HG02623 (cell line): ENCODE measurements at regions not wholly inside any gene's neighbourhood (a gene's known extent, or its start where the extent isn't known, plus 50 kb on each side); places are given as distances from the start of the nearest gene placed in this dataset.

Source experiments
- ATAC-seq: cut with Tn5 transposase; IDR thresholded peaks from one replicate; pipeline ENCODE4 v1.9.1; 2021; ENCODE audit warnings: moderate library complexity; ENCODE audit not compliant: unreplicated experiment

DNA sequence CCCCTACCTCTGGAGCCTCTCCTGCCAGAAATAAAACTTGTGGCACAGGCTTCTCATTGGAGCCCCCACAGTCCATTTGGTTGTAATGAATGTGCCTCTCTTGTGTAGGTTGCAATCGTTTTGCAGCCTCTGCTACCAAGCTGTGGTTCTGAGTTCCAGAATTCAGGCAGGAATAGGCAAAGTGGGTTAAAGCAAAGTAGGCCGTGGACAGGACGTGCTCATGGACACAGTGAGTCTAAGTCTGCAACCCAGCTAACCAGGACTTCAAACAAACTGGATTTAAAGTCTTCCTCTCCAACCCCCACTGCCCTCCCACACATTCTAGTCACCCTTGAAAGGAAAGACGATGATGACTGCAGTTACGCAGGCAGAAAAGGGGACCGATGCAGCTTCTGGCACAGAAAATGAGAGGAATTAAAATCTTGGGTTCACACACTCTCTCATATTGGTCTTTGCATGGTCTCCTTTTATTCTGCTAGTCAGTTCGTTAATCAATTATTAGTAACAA, 260.0 kb downstream of the PIK3R1 start:
- no peak for ATAC-seq

DNA sequence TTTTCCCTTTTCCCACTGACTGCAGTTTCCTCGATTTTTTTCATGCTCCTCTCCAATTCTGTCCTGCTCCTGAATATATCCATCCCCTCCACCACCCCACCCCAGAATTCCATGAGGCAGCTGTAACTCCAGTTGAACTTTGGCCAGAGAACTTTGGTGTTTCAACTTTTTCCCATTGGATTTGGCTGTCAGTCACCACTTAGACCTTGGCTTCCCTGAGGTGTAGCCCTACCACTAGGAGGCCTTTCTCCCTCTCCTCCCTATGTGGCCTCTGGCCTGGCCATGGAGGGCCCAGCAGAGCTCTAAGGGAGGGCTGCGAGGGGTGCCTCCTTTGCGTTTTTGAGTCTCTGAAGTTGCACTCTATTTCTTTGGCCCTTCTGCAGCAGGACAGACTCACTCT, 261.3 kb downstream of the PIK3R1 start:
- no peak for ATAC-seq

- ATAC-seq: no peak
Measured at GRCh38 chr5:68478301-68479095, 262.9 kb downstream of the PIK3R1 start.

- no peak for ATAC-seq
Measured at GRCh38 chr5:68479524-68479923, 264.0 kb downstream of the PIK3R1 start.

DNA sequence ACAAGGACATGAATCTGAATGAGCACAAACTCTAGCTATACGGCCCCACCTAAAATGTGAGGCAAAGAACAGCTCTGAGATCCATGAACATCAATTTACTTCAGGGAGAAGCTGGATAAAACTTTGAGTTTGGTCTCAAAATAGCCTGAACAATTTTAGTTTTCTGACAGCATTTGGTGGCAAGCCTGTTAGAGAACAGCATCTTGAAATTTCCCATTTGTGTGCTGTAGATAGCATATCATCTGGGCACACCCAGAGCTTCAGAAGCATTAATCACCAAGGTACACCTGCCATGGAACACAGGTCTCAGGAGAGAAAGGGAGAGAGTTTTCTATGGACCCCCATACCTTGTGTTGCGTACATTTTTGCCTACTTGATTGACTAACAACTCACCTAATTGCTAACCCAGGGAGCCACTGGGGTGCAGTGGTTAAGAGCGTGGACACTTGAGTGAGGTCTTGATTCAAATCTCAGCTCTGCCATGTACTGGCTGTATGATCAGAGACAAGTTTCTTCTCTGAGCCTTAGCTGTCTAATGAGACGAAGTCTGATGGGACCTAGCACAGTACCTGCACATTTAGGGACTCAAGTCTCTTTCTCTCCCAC, 264.9 kb downstream of the PIK3R1 start:
- no peak for ATAC-seq

DNA sequence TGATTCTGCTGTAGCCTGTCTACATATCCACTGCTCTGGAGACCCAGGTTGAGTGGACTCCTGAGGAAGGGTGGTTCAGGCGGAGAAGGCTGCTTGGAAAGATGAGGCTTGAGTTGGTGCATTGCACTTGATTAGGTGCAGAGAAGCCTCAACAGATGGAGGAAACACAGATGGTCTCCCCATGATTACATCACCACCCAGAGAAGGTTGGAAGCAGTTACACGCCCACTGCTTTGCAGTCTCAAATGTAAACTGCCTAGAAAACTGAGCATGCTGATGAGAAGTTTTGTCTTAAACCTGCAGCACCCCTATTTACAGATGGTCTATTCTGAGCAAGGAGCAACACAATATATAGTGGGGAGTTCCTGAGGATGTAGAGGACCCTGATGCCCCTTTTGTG, 266.6 kb downstream of the PIK3R1 start:
- no peak for ATAC-seq

GRCh38 chr5:68484307-68485068, 268.9 kb downstream of the PIK3R1 start:
- ATAC-seq: no peak

- no peak for ATAC-seq
Measured at GRCh38 chr5:68489556-68489955, 274.0 kb downstream of the PIK3R1 start.

DNA sequence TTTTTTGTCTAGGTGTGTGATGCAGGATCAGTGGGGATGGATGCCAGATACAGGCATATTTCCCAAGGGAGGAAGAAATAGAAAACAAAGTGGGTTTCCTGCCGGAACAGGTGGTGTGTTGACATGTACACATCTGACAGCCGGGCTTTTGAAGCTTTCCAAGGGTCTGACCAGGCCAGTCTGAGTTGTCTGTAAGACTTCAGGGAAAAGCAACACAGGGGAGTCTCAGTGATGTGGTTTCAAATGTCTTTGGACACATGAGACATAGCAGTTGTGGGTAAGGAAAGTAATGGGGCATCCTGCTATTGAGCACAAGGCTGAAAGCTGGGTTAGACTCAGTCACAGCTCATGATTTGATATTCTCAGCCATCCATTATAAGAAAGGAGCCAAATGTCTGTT, 274.9 kb downstream of the PIK3R1 start:
- no peak for ATAC-seq

GRCh38 chr5:68494771-68495170, 279.2 kb downstream of the PIK3R1 start:
- ATAC-seq: no peak

DNA sequence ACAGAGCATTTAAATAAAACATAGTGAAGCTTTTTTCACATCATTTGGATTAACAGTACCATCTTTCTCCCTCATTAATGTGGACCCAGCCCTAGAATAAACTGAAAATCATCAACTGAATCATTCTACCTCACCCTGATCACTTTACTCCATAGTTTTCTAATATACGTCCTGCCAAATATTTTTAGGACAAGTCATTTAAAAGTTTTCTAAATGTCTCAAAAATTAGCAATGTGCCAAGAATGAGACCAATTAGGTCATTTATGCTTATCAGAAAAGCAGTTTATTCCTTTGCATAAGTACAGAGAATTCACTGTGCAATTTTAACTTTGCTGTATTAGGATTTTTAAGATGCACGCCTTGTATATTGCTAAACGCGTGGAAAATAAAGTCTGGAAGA, 284.4 kb downstream of the PIK3R1 start:
- ATAC-seq: no peak

DNA sequence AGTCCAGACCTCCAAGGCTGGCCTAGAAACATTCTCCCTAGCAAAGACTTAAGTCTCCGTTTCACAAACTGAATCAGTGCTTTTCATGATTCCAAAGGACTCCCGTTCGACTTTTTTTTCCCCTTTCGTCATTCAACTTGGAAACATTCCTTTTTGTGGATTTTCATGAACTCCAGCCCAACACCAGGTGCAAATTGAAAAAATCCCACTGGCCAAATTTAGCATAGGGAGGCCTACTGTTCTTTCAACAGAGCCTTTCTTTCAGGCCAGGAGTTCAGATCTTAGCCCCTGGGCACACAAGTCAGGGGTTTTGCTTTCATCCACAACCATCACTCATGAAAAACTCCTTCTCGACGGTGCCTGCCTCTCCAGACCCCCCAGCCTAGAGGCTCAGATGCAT, 285.3 kb downstream of the PIK3R1 start:
- ATAC-seq: no peak

DNA sequence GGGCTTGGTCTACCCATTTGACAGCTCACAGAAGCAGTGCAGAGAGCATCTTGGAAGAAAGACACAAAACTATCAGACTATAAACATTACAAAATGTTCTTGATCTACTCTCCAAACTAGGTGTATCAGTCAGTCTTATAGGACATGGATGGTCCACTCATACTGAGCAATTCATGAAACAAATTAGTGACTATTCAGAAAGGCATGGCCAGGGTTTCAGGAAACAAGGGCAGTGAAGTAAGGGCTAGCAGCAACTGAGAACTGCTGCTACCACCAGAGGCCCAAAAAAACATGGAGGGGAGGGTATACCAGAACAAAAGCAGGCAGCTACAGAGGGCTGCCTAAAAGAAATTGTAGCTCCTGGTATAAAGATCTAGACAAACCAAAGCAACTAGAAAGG, 287.0 kb downstream of the PIK3R1 start:
- ATAC-seq: no peak

DNA sequence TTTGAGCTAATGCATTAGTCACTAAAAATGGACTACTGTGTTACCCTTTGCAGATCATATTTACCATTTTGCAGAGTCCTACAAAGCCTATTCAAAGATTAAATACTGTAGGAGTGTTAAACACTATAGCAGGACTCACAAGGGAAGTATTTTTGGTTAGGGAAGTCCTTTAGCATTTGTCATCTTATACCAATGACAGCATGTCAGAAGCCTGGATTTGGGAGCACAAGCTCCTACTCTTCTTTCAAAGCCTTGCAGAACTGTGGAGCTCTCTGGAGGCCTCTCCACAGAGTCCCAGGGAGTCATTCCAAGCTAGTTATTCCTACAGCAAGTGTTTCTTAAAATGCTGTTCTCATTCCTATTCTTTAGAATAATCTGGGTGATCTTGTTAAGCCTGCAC, 288.8 kb downstream of the PIK3R1 start:
- no peak for ATAC-seq

- ATAC-seq: no peak
Measured at GRCh38 chr5:68505917-68506860, 290.6 kb downstream of the PIK3R1 start.

GRCh38 chr5:68515514-68515913, 300.0 kb downstream of the PIK3R1 start:
- no peak for ATAC-seq

DNA sequence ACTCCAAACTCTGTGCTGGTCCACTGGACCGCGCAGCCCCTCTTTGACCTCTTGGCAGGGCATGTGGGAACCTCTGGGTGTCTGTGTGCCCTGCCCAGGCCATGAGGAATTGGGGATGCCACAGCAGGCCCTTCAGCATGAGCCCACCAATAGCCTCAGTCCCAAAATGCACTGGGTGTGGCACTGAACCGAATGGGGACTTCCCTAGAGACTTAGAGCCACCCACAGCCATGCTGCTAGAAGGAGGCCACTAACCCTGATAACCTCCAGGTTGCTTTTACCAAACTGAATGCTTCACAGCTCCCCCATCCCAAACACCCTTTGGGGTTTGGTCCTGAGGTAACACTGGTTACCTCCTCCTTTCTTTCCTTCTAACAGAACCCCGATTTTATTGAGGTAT, 302.7 kb downstream of the PIK3R1 start:
- no peak for ATAC-seq

DNA sequence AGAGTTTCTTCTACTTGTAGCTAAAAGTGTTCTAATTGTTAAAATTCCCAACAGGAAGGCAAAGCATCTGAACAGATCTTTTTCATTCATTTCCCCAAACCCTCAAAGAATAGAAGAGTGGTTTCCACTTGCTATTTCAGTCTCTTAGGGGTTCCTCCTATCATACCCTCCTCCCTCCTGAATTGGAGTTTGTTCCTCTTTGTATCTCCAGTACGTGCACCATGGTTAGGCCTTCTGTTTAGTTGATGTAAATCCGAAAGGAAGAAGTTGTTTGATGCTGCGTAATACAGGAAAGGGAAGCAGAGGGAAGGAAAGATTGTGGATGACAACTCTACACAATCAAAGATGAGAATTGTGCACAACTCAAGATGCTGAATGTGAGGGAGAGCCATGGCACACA, 303.6 kb downstream of the PIK3R1 start:
- no peak for ATAC-seq

DNA sequence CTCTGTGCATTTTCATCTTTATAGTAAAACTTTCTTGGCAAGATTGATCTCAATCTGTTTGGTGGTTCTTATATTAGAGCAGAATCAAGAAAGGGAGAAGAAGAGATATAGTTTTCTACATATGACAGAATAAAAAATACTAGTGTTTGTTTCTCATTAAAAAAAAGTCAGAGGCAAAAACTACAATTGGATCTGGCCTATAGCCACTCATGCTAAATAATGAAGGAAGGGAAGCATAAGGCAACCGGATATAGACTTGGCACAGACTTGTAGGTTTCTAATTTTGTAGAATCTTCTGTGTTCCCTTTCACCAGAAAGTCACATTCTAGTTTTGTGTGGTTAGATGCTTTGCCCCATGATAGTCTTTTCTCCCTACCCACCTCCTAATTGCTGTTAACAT, 306.2 kb downstream of the PIK3R1 start:
- no peak for ATAC-seq

DNA sequence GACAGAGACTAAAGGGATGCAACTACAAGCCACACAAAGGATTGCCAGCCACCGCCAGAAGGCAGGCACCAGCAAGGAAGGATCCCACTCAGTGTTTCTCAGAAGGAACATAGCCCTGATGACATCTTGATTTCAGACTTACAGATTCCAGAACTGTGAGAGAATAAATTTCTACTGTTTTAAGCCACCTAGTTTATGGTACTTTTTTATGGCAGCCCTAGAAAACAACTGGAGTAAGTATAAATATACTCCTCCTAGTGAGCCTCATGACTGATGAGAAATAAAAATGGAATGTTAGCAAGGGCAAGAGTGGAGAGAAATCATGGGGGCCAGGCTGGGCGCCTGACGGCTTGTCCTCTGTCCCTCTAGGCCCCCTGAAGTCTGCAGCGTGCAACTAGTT, 307.3 kb downstream of the PIK3R1 start:
- ATAC-seq: no peak

- no peak for ATAC-seq
Measured at GRCh38 chr5:68528821-68529273, 313.3 kb downstream of the PIK3R1 start.
